GM12878 (cell line): ENCODE measurements at regions not wholly inside any gene's neighbourhood (a gene's known extent, or its start where the extent isn't known, plus 50 kb on each side); places are given as distances from the start of the nearest gene placed in this dataset.

ENCODE experiments used
- ATAC-seq: fragments of 200-7000 bp; cut with Tn5 transposase; 3 replicates; pipeline ENCODE4 v1.9.1; 2020; ENCODE audit warnings: mild to moderate bottlenecking, moderate library complexity
- BruUV-seq: library from RNA; stranded (reverse); fragments of 400-500 nt; replicated peaks from 2 replicates; lab custom pipeline; 2021; lab: Mats Ljungman, UMichigan
- CTCF ChIA-PET: fragments of 300-600 bp; sonication (Branson Sonifier 250); formaldehyde crosslinking; extraction: SDS; loops from one replicate; lab custom pipeline; 2021; ENCODE audit warnings: inconsistent platforms; lab: Yijun Ruan, JAX
- POLR2A ChIA-PET: fragments of 350-600 bp; formaldehyde crosslinking; extraction: SDS; loops from one replicate; lab custom pipeline; 2021; ENCODE audit warnings: inconsistent platforms; lab: Charles Lee
- RAD21 ChIA-PET: fragments of 300-600 bp; sonication (Branson Sonifier 250); formaldehyde crosslinking; loops from one replicate; lab custom pipeline; 2023; ENCODE audit warnings: antibody characterized with exemption; ENCODE audit not compliant: unreplicated experiment; lab: Charles Lee
- SMC1A ChIA-PET: fragments of 300-600 bp; sonication (Branson Sonifier 250); formaldehyde crosslinking; loops from one replicate; lab custom pipeline; 2023; ENCODE audit not compliant: unreplicated experiment, uncharacterized antibody; lab: Charles Lee
- DNase-seq: peaks from one replicate; pipeline ENCODE4 v3.0.0-alpha.2; 2011; ENCODE audit warnings: low read depth, low spot score
- FAIRE-seq: peaks from 3 replicates; lab custom pipeline; 2011; peaks lifted over from hg19 to GRCh38; lab: Jason Lieb, UNC
- H2AFZ ChIP-seq: 2 replicates; pipeline ENCODE4 v1.6.0; 2011; ENCODE audit warnings: low read depth, low read length, control low read depth; ENCODE audit not compliant: control insufficient read depth
- H3K27ac ChIP-seq: 2 replicates; pipeline ENCODE4 v1.5.1; 2011; ENCODE audit warnings: control low read depth; ENCODE audit not compliant: control insufficient read depth, insufficient read depth
- H3K27me3 ChIP-seq, 2 experiments: replicated peaks in 1 of 2; 2 replicates each; pipeline versions ENCODE4 v1.6.0 to v1.6.1; 2011; ENCODE audit warnings: low read length in 1 of 2; ENCODE audit not compliant: control insufficient read depth in 2 of 2, insufficient read depth in 2 of 2
- H3K36me3 ChIP-seq, 2 experiments: 2 replicates each; pipeline ENCODE4 v1.5.1; 2011; ENCODE audit warnings: low read length in 1 of 2; ENCODE audit not compliant: control insufficient read depth in 2 of 2, insufficient read depth in 2 of 2
- H3K4me1 ChIP-seq: 2 replicates; pipeline ENCODE4 v1.6.1; 2011; ENCODE audit warnings: mild to moderate bottlenecking, low read length, moderate library complexity, mixed read lengths; ENCODE audit not compliant: control insufficient read depth, insufficient read depth
- H3K4me2 ChIP-seq: 2 replicates; pipeline ENCODE4 v1.6.0; 2011; ENCODE audit warnings: control low read depth; ENCODE audit not compliant: control insufficient read depth, insufficient read depth
- H3K4me3 ChIP-seq: fragments of 200-600 bp; sonication (generic); 2 replicates; pipeline ENCODE4 v1.5.1; 2016
- H3K79me2 ChIP-seq: 2 replicates; pipeline ENCODE4 v1.6.0; 2011; ENCODE audit warnings: low read length; ENCODE audit not compliant: control insufficient read depth, insufficient read depth
- H3K9ac ChIP-seq: 2 replicates; pipeline ENCODE4 v1.8.0; 2011; ENCODE audit warnings: low read length, control low read depth, mixed read lengths; ENCODE audit not compliant: control insufficient read depth, insufficient read depth
- H3K9me3 ChIP-seq: replicated peaks from 3 replicates; pipeline ENCODE4 v1.5.1; 2011; ENCODE audit warnings: mild to moderate bottlenecking, low read length; ENCODE audit not compliant: control insufficient read depth, insufficient read depth
- H4K20me1 ChIP-seq: 2 replicates; pipeline ENCODE4 v1.6.0; 2011; ENCODE audit not compliant: control insufficient read depth, insufficient read depth
- ATF7 ChIP-seq: fragments of 450-650 bp; IDR thresholded peaks from 2 replicates; pipeline ENCODE4 v1.6.1; 2016; ENCODE audit warnings: low read depth, mild to moderate bottlenecking
- EP300 ChIP-seq, 2 experiments: fragments of 150-350 bp in 1 of 2; IDR thresholded peaks; 2 replicates each; pipeline ENCODE4 v1.6.1; 2011 to 2012; ENCODE audit warnings: low read depth in 2 of 2, low read length in 2 of 2, borderline replicate concordance in 1 of 2, improper control_type of control experiment in 1 of 2, inconsistent platforms in 1 of 2; ENCODE audit not compliant: control insufficient read depth in 1 of 2
- ESRRA ChIP-seq: IDR thresholded peaks from 2 replicates; pipeline ENCODE4 v1.6.1; 2012; ENCODE audit warnings: mild to moderate bottlenecking, low read length, improper control_type of control experiment
- FOS ChIP-seq: IDR thresholded peaks from 3 replicates; pipeline ENCODE4 v1.6.1; 2011; ENCODE audit warnings: borderline replicate concordance; ENCODE audit not compliant: insufficient read length; ENCODE audit errors: extremely low read depth
- FOXM1 ChIP-seq: IDR thresholded peaks from 2 replicates; pipeline ENCODE4 v1.6.1; 2012; ENCODE audit warnings: low read depth, mild to moderate bottlenecking, inconsistent platforms, low read length, moderate library complexity
- GABPA ChIP-seq: IDR thresholded peaks from 2 replicates; pipeline ENCODE4 v1.6.1; 2014; ENCODE audit warnings: antibody characterized with exemption, low read depth, mild to moderate bottlenecking, inconsistent platforms
- GATAD2B ChIP-seq: fragments of 450-650 bp; conservative IDR thresholded peaks from 2 replicates; pipeline ENCODE4 v1.6.1; 2017; ENCODE audit warnings: low read depth, mild to moderate bottlenecking, moderate library complexity
- KAT2A ChIP-seq: conservative IDR thresholded peaks from 2 replicates; pipeline ENCODE4 v1.6.1; 2011; ENCODE audit warnings: low read depth, low read length; ENCODE audit not compliant: control insufficient read depth
- PAX5 ChIP-seq: IDR thresholded peaks from 2 replicates; pipeline ENCODE4 v1.6.1; 2011; ENCODE audit warnings: low read depth, low read length, borderline replicate concordance
- PAX8 ChIP-seq: fragments of 450-650 bp; IDR thresholded peaks from 2 replicates; pipeline ENCODE4 v1.6.1; 2017; ENCODE audit warnings: mild to moderate bottlenecking, moderate library complexity
- RB1 ChIP-seq: fragments of 450-650 bp; formaldehyde crosslinking; IDR thresholded peaks from 2 replicates; pipeline ENCODE4 v1.6.1; 2017; ENCODE audit warnings: mild to moderate bottlenecking, borderline replicate concordance
- RBBP5 ChIP-seq: fragments of 200-600 bp; sonication (generic); conservative IDR thresholded peaks from 2 replicates; pipeline ENCODE4 v1.6.1; 2016
- SMARCA5 ChIP-seq: fragments of 450-650 bp; IDR thresholded peaks from 2 replicates; pipeline ENCODE4 v1.6.1; 2017; ENCODE audit warnings: mild to moderate bottlenecking
- ZZZ3 ChIP-seq: IDR thresholded peaks from 2 replicates; pipeline ENCODE4 v1.6.1; 2011; ENCODE audit warnings: low read depth; ENCODE audit not compliant: control insufficient read depth, insufficient read length
- whole genome bisulfite sequencing: methylation state at CpG from one replicate; pipeline ENCODE4 v1.1.6; 2016; ENCODE audit warnings: low lambda C conversion rate; ENCODE audit not compliant: insufficient replicate concordance, insufficient coverage; ENCODE audit errors: missing lambda C conversion rate; 5-methylcytosine and 5-hydroxymethylcytosine counted together
- in situ Hi-C: fragments of 300-500 bp; cut with MboI; formaldehyde crosslinking; loops from 9 replicates; pipeline ENCODE4 v1.14.3; 2018; ENCODE audit warnings: mixed read lengths
- intact Hi-C: fragments of 100-400 bp; cut with micrococcal nuclease; formaldehyde crosslinking; loops from one replicate; pipeline ENCODE4 v1.14.2; 2022; ENCODE audit not compliant: unreplicated experiment
- TF ChIP-seq, protein P1 (sequence below): fragments of 150-350 bp; IDR thresholded peaks from 2 replicates; pipeline ENCODE4 v1.6.1; 2016; ENCODE audit warnings: low read depth, low read length
- TF ChIP-seq, protein P2 (sequence below): fragments of 450-650 bp; IDR thresholded peaks from 2 replicates; pipeline ENCODE4 v1.6.1; 2016; ENCODE audit warnings: mild to moderate bottlenecking, moderate library complexity, borderline replicate concordance

DNA sequence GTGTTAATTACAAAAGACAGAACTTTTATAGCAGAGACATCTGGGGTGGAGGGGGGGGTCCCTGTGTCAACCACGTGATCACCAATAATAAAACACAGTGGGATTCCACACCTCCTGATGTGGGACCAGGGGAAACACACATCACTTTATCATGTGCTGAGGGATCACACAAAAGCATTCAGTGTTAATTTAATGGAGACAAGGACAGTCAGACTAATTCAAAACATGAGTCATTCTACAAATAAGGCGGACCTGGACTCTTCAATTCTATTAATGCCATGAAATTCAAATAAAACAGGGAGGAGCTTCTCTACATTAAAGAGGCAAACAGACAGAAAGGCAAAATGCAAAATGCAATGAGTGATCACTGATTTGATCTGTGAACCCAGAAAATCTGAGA lies 67.3 kb upstream of the PFKP start:
- RAD21 ChIA-PET = no interaction called here
- no TSS peak for BruUV-seq
- FAIRE-seq = no peak

More for the DNA sequence above, 67.3 kb upstream of the PFKP start:
- Histone ChIP-seq H2AFZ (no peak overlapping the region), H4K20me1 (no peaks in the 10 kb centered on the region), H3K27ac (no peak overlapping the region), H3K79me2 (no peaks in the 10 kb centered on the region), H3K9me3 (no peaks in the 10 kb centered on the region), H3K4me3 (no peak overlapping the region), H3K36me3 (no peaks in the 10 kb centered on the region), H3K27me3 (peaks cover 0 to 3% of the 10 kb centered on the region in 2 experiments; a peak in 2 of 4 replicates), H3K9ac (no peak overlapping the region), H3K4me2 (no peak overlapping the region), H3K4me1 (no peaks in the 10 kb centered on the region)
- intact Hi-C loops (no loop called here), in situ Hi-C loops (no loop called here)
- no peak for DNase-seq
- SMC1A ChIA-PET = interaction anchor here (1.1 to 1.3 kb wide), 2 partner anchors 8 to 13 kb away, joined by 3 read pairs; no protein-coding TSS in a partner anchor
- no peak for TF ChIP-seq GABPA
- TF ChIP-seq PAX5 = no peak
- no peak for TF ChIP-seq SMARCA5
- TF ChIP-seq PAX8 = no peak
- TF ChIP-seq ATF7 = no peak
- TF ChIP-seq GATAD2B = no peak
- TF ChIP-seq FOXM1 = no peak
- TF ChIP-seq, protein P1, sequence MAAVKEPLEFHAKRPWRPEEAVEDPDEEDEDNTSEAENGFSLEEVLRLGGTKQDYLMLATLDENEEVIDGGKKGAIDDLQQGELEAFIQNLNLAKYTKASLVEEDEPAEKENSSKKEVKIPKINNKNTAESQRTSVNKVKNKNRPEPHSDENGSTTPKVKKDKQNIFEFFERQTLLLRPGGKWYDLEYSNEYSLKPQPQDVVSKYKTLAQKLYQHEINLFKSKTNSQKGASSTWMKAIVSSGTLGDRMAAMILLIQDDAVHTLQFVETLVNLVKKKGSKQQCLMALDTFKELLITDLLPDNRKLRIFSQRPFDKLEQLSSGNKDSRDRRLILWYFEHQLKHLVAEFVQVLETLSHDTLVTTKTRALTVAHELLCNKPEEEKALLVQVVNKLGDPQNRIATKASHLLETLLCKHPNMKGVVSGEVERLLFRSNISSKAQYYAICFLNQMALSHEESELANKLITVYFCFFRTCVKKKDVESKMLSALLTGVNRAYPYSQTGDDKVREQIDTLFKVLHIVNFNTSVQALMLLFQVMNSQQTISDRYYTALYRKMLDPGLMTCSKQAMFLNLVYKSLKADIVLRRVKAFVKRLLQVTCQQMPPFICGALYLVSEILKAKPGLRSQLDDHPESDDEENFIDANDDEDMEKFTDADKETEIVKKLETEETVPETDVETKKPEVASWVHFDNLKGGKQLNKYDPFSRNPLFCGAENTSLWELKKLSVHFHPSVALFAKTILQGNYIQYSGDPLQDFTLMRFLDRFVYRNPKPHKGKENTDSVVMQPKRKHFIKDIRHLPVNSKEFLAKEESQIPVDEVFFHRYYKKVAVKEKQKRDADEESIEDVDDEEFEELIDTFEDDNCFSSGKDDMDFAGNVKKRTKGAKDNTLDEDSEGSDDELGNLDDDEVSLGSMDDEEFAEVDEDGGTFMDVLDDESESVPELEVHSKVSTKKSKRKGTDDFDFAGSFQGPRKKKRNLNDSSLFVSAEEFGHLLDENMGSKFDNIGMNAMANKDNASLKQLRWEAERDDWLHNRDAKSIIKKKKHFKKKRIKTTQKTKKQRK = no peak
- no peak for TF ChIP-seq RBBP5
- no peak for TF ChIP-seq KAT2A
- TF ChIP-seq RB1 = no peak
- TF ChIP-seq, protein P2, sequence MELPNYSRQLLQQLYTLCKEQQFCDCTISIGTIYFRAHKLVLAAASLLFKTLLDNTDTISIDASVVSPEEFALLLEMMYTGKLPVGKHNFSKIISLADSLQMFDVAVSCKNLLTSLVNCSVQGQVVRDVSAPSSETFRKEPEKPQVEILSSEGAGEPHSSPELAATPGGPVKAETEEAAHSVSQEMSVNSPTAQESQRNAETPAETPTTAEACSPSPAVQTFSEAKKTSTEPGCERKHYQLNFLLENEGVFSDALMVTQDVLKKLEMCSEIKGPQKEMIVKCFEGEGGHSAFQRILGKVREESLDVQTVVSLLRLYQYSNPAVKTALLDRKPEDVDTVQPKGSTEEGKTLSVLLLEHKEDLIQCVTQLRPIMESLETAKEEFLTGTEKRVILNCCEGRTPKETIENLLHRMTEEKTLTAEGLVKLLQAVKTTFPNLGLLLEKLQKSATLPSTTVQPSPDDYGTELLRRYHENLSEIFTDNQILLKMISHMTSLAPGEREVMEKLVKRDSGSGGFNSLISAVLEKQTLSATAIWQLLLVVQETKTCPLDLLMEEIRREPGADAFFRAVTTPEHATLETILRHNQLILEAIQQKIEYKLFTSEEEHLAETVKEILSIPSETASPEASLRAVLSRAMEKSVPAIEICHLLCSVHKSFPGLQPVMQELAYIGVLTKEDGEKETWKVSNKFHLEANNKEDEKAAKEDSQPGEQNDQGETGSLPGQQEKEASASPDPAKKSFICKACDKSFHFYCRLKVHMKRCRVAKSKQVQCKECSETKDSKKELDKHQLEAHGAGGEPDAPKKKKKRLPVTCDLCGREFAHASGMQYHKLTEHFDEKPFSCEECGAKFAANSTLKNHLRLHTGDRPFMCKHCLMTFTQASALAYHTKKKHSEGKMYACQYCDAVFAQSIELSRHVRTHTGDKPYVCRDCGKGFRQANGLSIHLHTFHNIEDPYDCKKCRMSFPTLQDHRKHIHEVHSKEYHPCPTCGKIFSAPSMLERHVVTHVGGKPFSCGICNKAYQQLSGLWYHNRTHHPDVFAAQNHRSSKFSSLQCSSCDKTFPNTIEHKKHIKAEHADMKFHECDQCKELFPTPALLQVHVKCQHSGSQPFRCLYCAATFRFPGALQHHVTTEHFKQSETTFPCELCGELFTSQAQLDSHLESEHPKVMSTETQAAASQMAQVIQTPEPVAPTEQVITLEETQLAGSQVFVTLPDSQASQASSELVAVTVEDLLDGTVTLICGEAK = no peak
- TF ChIP-seq EP300 (IDR thresholded peaks at IDR 0.05; ENCODE audit: borderline replicate concordance in 1 of 2, control insufficient read depth in 1 of 2, low read depth in 2 of 2, low read length in 2 of 2) = no peak
- TF ChIP-seq FOS = no peak
- TF ChIP-seq ZZZ3 = no peak
- TF ChIP-seq ESRRA = no peak
- no peak for ATAC-seq
- POLR2A ChIA-PET = interaction anchor here (0.9 kb wide), 1 partner anchor 24 kb away, joined by 3 read pairs; no protein-coding TSS in a partner anchor
- 3% methylated on average over 2 of the region's 2 CpGs for WGBS
- CTCF ChIA-PET = interaction anchor here (1.0 to 1.9 kb wide), 2 partner anchors 11 to 43 kb away, joined by 3 to 4 read pairs; no protein-coding TSS in a partner anchor
